Testis (tissue), 2 donors: ENCODE measurements at regions not wholly inside any gene's neighbourhood (a gene's known extent, or its start where the extent isn't known, plus 50 kb on each side); places are given as distances from the start of the nearest gene placed in this dataset.

Experiments
- DNase-seq: peaks from one replicate; pipeline ENCODE4 v3.0.0-alpha.2; 2019
- H3K27ac ChIP-seq, 2 donors: fragments of 200-600 bp; sonication (generic); one replicate each; pipeline ENCODE4 v1.5.1; 2019
- H3K27me3 ChIP-seq: fragments of 200-600 bp; sonication (generic); one replicate; pipeline ENCODE4 v1.5.1; 2019
- H3K36me3 ChIP-seq: fragments of 200-600 bp; sonication (generic); one replicate; pipeline ENCODE4 v1.5.1; 2017; ENCODE audit warnings: low read depth; ENCODE audit errors: missing control alignments
- H3K4me1 ChIP-seq: fragments of 200-600 bp; sonication (generic); one replicate; pipeline ENCODE4 v1.5.1; 2019
- H3K4me3 ChIP-seq, 2 donors: fragments of 200-600 bp; sonication (generic); one replicate each; pipeline ENCODE4 v1.5.1; 2017 to 2019
- H3K9me3 ChIP-seq: fragments of 200-600 bp; sonication (generic); one replicate; pipeline ENCODE4 v1.5.1; 2017
- CTCF ChIP-seq, 3 experiments: fragments of 450-650 bp in 2 of 3; fragments of 200-600 bp in 1 of 3; sonication (generic) in 1 of 3; IDR thresholded peaks; one replicate each; pipeline ENCODE4 v1.5.1; 2016 to 2019; ENCODE audit warnings: antibody characterized with exemption in 3 of 3, mild to moderate bottlenecking in 2 of 3, moderate library complexity in 1 of 3
- POLR2A ChIP-seq: fragments of 450-650 bp; IDR thresholded peaks from one replicate; pipeline ENCODE4 v1.6.1; 2017; ENCODE audit warnings: antibody characterized with exemption, mild to moderate bottlenecking, moderate library complexity
- WGBS, 2 donors: methylation state at CpG; one replicate each; pipeline ENCODE4 v1.1.5; 2018; 5-methylcytosine and 5-hydroxymethylcytosine counted together
- intact Hi-C: fragments of 100-400 bp; cut with DNase I; formaldehyde crosslinking; loops from one replicate; pipeline ENCODE4 v1.15.1; 2023; ENCODE audit warnings: low total_unique reads

- Histone ChIP-seq H3K27ac (no peak overlapping the region), H3K27me3 (no peaks in the 10 kb centered on the region), H3K9me3 (no peaks in the 10 kb centered on the region), H3K36me3 (no peaks in the 10 kb centered on the region), H3K4me1 (no peaks in the 10 kb centered on the region), H3K4me3 (no peak overlapping the region)
- intact Hi-C loops = no loop called here
- DNase-seq = no peak
- TF ChIP-seq CTCF (IDR thresholded peaks at IDR 0.05) (no peak), POLR2A (no peak)
- WGBS, 2 donors = 82 to 83% methylated on average over 2 of the region's 2 CpGs
These were observed 144.6 kb upstream of the TMEM106B start for GRCh38 chr7:12066521-12066920.

GRCh38 chr7:12067156-12067831, 143.8 kb upstream of the TMEM106B start:
- no peak overlapping the region for H3K27ac ChIP-seq
- H3K4me3 ChIP-seq = no peak overlapping the region
- no peaks in the 10 kb centered on the region for H3K9me3 ChIP-seq
- peak in 2 of 3 experiments; percentile 48 to 50 for TF ChIP-seq CTCF (IDR thresholded peaks at IDR 0.05)
- TF ChIP-seq POLR2A = no peak
- no peaks in the 10 kb centered on the region for H3K27me3 ChIP-seq
- 84 to 86% methylated on average over 13 of the region's 13 CpGs for WGBS, 2 donors
- DNase-seq = peak; percentile 62
- intact Hi-C loops = no loop called here
- no peaks in the 10 kb centered on the region for H3K4me1 ChIP-seq
- no peaks in the 10 kb centered on the region for H3K36me3 ChIP-seq

DNA sequence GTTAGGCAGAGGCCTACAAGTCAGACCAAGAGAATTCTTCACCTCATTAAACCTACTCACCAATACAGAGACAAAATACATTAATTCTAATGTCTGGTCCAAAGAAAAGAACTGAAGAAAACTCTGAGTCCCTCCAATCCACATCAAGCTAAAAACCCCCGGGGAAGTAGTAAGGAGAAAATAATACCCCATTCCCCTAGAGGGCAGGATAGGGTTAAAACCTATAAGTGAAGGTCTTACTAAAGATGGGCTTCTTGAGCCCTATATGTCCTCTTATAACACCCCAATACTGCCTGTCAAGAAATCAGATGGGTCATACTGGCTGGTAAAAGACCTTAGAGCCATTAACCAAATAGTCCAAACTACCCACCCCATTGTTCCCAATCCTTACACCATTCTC, 141.3 kb upstream of the TMEM106B start:
- DNase-seq = no peak
- no peaks in the 10 kb centered on the region for H3K27me3 ChIP-seq
- intact Hi-C loops = no loop called here
- 94 to 97% methylated on average over 1 of the region's 1 CpG for WGBS, 2 donors
- TF ChIP-seq CTCF (IDR thresholded peaks at IDR 0.05) (no peak), POLR2A (no peak)
- H3K4me3 ChIP-seq = no peak overlapping the region
- H3K36me3 ChIP-seq = no peaks in the 10 kb centered on the region
- no peaks in the 10 kb centered on the region for H3K4me1 ChIP-seq
- no peak overlapping the region for H3K27ac ChIP-seq
- H3K9me3 ChIP-seq = no peaks in the 10 kb centered on the region

DNA sequence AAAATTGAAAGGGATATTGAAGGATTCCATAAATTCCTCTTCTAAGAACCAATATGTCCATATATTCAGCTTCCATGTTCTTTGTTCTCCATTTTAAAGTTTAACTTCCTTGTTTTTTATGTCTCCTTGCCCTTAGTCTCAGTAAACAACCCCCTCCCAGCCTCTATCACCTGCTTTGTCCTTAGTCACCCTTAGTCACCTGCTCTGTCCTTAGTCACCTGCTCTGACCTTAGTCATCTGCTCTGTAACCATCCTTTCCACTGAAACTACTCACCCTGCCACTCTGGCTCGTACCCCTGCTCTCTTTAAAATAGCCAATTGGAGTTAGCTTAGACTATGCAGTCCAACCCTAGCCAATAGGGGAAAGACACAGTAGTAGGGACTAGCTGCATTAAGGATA, 136.2 kb upstream of the TMEM106B start:
- H3K4me3 ChIP-seq = no peak overlapping the region
- TF ChIP-seq POLR2A = no peak
- TF ChIP-seq CTCF (IDR thresholded peaks at IDR 0.05) = no peak
- no peaks in the 10 kb centered on the region for H3K27me3 ChIP-seq
- no peak overlapping the region for H3K27ac ChIP-seq
- DNase-seq = no peak
- intact Hi-C loops = no loop called here
- H3K4me1 ChIP-seq = no peaks in the 10 kb centered on the region
- WGBS, 2 donors = 80 to 97% methylated on average over 1 of the region's 1 CpG
- H3K9me3 ChIP-seq = no peaks in the 10 kb centered on the region
- no peaks in the 10 kb centered on the region for H3K36me3 ChIP-seq

DNA sequence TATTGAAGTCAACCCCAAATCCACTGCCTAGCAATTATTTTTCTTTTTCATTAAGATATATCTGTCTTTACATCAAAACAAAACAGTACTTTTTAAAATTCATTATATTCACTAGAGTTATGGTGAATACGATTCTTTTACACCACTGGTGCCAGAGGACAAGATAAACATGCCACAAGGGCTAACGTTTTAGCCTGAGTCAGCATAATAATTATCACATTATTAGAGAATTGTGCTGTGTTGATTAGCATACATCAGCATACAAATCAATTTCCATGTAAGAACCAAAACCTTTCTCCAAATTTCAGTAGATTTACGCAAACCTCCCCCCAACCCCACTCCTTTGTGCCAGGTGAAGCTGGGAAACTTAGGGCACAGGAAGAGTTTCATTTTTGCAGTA, 131.1 kb upstream of the TMEM106B start:
- 60 to 66% methylated on average over 3 of the region's 3 CpGs for WGBS, 2 donors
- intact Hi-C loops = no loop called here
- no peak overlapping the region for H3K4me3 ChIP-seq
- no peaks in the 10 kb centered on the region for H3K4me1 ChIP-seq
- no peak for TF ChIP-seq POLR2A
- TF ChIP-seq CTCF (IDR thresholded peaks at IDR 0.05) = no peak
- no peak overlapping the region for H3K27ac ChIP-seq
- no peak for DNase-seq
- H3K36me3 ChIP-seq = no peaks in the 10 kb centered on the region
- no peaks in the 10 kb centered on the region for H3K27me3 ChIP-seq
- no peaks in the 10 kb centered on the region for H3K9me3 ChIP-seq
